ENCODE measurements at regions not wholly inside any gene's neighbourhood (a gene's known extent, or its start where the extent isn't known, plus 50 kb on each side); places are given as distances from the start of the nearest gene placed in this dataset.

DNA sequence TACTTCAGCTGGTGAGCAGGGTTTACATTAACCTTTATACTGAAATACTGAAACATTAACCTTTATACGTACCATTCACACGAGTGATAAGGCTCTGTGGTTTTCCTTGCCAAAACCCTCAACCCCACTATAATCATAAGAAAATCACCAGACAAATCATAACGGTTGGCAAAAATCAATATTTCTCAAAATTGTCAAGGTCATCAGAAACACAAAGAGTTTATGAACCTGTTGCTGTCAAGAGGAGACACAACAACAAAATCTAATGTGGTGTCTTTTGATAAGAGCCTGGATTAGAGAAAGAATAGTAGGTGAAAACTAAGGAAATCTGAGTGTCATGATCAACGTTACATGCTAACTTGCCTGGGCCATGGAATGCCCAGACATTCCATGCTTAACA lies 396.9 kb upstream of the TMEFF2 start:
- TF ChIP-seq, protein P1, sequence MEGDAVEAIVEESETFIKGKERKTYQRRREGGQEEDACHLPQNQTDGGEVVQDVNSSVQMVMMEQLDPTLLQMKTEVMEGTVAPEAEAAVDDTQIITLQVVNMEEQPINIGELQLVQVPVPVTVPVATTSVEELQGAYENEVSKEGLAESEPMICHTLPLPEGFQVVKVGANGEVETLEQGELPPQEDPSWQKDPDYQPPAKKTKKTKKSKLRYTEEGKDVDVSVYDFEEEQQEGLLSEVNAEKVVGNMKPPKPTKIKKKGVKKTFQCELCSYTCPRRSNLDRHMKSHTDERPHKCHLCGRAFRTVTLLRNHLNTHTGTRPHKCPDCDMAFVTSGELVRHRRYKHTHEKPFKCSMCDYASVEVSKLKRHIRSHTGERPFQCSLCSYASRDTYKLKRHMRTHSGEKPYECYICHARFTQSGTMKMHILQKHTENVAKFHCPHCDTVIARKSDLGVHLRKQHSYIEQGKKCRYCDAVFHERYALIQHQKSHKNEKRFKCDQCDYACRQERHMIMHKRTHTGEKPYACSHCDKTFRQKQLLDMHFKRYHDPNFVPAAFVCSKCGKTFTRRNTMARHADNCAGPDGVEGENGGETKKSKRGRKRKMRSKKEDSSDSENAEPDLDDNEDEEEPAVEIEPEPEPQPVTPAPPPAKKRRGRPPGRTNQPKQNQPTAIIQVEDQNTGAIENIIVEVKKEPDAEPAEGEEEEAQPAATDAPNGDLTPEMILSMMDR (conservative IDR thresholded peaks at IDR 0.05; ENCODE audit: low read depth, low read length): no peak
- TF ChIP-seq EZH2 (IDR thresholded peaks at IDR 0.05; ENCODE audit: borderline replicate concordance, low read depth, low read length, poor library complexity, severe bottlenecking): no peak
